ENCODE measurements at regions not wholly inside any gene's neighbourhood (a gene's known extent, or its start where the extent isn't known, plus 50 kb on each side); places are given as distances from the start of the nearest gene placed in this dataset.
A peak's percentile ranks its signal among the peaks of the same experiment; 100 is the strongest.

GRCh38 chr5:115068239-115069086 lies 101.2 kb downstream of the TRIM36 start:
- H3K9me3 ChIP-seq (ENCODE audit: insufficient read depth in 2 of 2, low read depth in 1 of 2, low read length in 1 of 2), result no peaks in the 10 kb centered on the region
- no peaks in the 10 kb centered on the region for H3K79me1 ChIP-seq (ENCODE audit: low read depth, low read length)
- no peak overlapping the region for H3K18ac ChIP-seq (ENCODE audit: extremely low read depth, low read length)
- no peaks in the 10 kb centered on the region for H3K23me2 ChIP-seq (ENCODE audit: low read depth, low read length)
- ChIA-PET POLR2A (ENCODE audit: partially characterized antibody) (interaction anchor here (0.7 kb wide), 1 partner anchor 1222 kb away, joined by 3 read pairs; no protein-coding TSS in a partner anchor), CTCF (ENCODE audit: partially characterized antibody) (interaction anchor here (0.6 to 5.0 kb wide), 52 partner anchors 11 to 1438 kb away, joined by 3 to 40 read pairs (median 4); no protein-coding TSS in a partner anchor)
- no peak overlapping the region for H3K4me2 ChIP-seq (ENCODE audit: insufficient read depth in 1 of 2, low read depth in 2 of 2, low read length in 2 of 2)
- H4K8ac ChIP-seq (ENCODE audit: extremely low read depth, insufficient read depth, low read length), result no peak overlapping the region
- no peak overlapping the region for H2BK20ac ChIP-seq (ENCODE audit: low read length)
- no peaks in the 10 kb centered on the region for H3K36me3 ChIP-seq (ENCODE audit: control insufficient read depth in 2 of 4, insufficient read depth in 4 of 4, low read length in 3 of 4)
- no peak overlapping the region for H2BK5ac ChIP-seq (ENCODE audit: low read depth, low read length)
- no peak overlapping the region for H3K4me3 ChIP-seq (ENCODE audit: extremely low read depth in 1 of 4, insufficient read depth in 2 of 4, low read depth in 3 of 4, low read length in 4 of 4)
- no peak overlapping the region for H2BK120ac ChIP-seq (replicated peaks; ENCODE audit: low read depth, low read length)
- H3K4ac ChIP-seq (replicated peaks; ENCODE audit: insufficient read length, low read depth, low read length), result no peak overlapping the region
- no peak overlapping the region for H3K56ac ChIP-seq (replicated peaks; ENCODE audit: insufficient read length, low read depth, low read length)
- H2AFZ ChIP-seq (ENCODE audit: low read length), result peak overlapping the region; percentile 85
- no peak overlapping the region for H3K14ac ChIP-seq (ENCODE audit: insufficient read length)
- H2BK15ac ChIP-seq (ENCODE audit: low read length), result peak overlapping the region; percentile 67; the same call in 1 of the 2 replicates
- H2AK5ac ChIP-seq (ENCODE audit: low read depth, low read length), result no peak overlapping the region
- DNase-seq (ENCODE audit: low read depth in 1 of 2, low spot score in 2 of 2) (no peak), FAIRE-seq (no peak)
- no peak overlapping the region for H4K5ac ChIP-seq (ENCODE audit: insufficient read length, low read depth, low read length)
- no peak overlapping the region for H2BK12ac ChIP-seq (ENCODE audit: low read depth, low read length)
- no peaks in the 10 kb centered on the region for H4K20me1 ChIP-seq (replicated peaks in 1 of 2; ENCODE audit: control insufficient read depth in 1 of 2, insufficient read depth in 2 of 2, low read length in 2 of 2)
- H3K4me1 ChIP-seq (replicated peaks in 1 of 4; ENCODE audit: control insufficient read depth in 3 of 4, insufficient read depth in 4 of 4, low read length in 3 of 4), result peaks cover 0 to 12% (median 3%) of the 10 kb centered on the region in 4 experiments; a peak in 4 of 7 replicates
- no peak overlapping the region for H4K91ac ChIP-seq (replicated peaks; ENCODE audit: insufficient read length, low read length)
- WGBS, 2 experiments (ENCODE audit: extremely low coverage in 1 of 2, insufficient coverage in 1 of 2, insufficient read length in 1 of 2, insufficient replicate concordance in 2 of 2, low coverage in 1 of 2, low lambda C conversion rate in 2 of 2, missing lambda C conversion rate in 1 of 2), result 92% methylated on average over 14 of the region's 14 CpGs; no CpG with 5 or more reads in 1 of the 2 experiments
- no peaks in the 10 kb centered on the region for H3K79me2 ChIP-seq (ENCODE audit: control insufficient read depth in 1 of 2, insufficient read depth in 2 of 2, low read length in 2 of 2)
- no peak overlapping the region for H3K27ac ChIP-seq (ENCODE audit: low read depth, low read length)
- no peak overlapping the region for H3K9ac ChIP-seq (replicated peaks in 1 of 4; ENCODE audit: extremely low read depth in 1 of 4, low read depth in 3 of 4, low read length in 3 of 4)
- H3K23ac ChIP-seq (ENCODE audit: insufficient read length), result no peak overlapping the region
- no peaks in the 10 kb centered on the region for H3K27me3 ChIP-seq (replicated peaks in 1 of 4; ENCODE audit: control insufficient read depth in 3 of 4, extremely low read depth in 1 of 4, insufficient read depth in 3 of 4, low read length in 3 of 4)
- TF ChIP-seq HDAC6 (IDR thresholded peaks at IDR 0.05; ENCODE audit: low read depth, low read length), result no peak
- TF ChIP-seq TEAD4 (IDR thresholded peaks at IDR 0.05; ENCODE audit: low read depth, low read length), result no peak
- no peak for TF ChIP-seq NRF1 (IDR thresholded peaks at IDR 0.05; ENCODE audit: low read depth, low read length)
- TF ChIP-seq KDM5A (IDR thresholded peaks at IDR 0.05; ENCODE audit: low read length), result no peak
- TF ChIP-seq BRCA1 (IDR thresholded peaks at IDR 0.05; ENCODE audit: low read depth, low read length), result no peak
- TF ChIP-seq POU5F1 (IDR thresholded peaks at IDR 0.05; ENCODE audit: low read depth, low read length), result no peak
- no peak for TF ChIP-seq KDM1A (IDR thresholded peaks at IDR 0.05; ENCODE audit: borderline replicate concordance, low read length)
- no peak for TF ChIP-seq CTBP2 (IDR thresholded peaks at IDR 0.05; ENCODE audit: borderline replicate concordance, insufficient read depth, insufficient read length, low read length)
- no peak for TF ChIP-seq CTCF (IDR thresholded peaks at IDR 0.05; ENCODE audit: control extremely low read depth in 1 of 3, insufficient read depth in 1 of 3, low read depth in 1 of 3, low read length in 3 of 3)
- TF ChIP-seq RXRA (IDR thresholded peaks at IDR 0.05; ENCODE audit: insufficient read depth, low read depth, low read length), result no peak

Measured in H1 (cell line).